OCI-LY3 (cell line): ENCODE measurements at regions not wholly inside any gene's neighbourhood (a gene's known extent, or its start where the extent isn't known, plus 50 kb on each side); places are given as distances from the start of the nearest gene placed in this dataset.

Experiments
- H2AFZ ChIP-seq: fragments of 200-600, 300-600 bp; shearing (Covaris generic); 2 replicates; pipeline ENCODE4 v1.6.0; 2014; ENCODE audit warnings: antibody characterized with exemption, low read depth, low read length
- H3K27ac ChIP-seq: fragments of 200-600, 300-600 bp; sonication (generic); 2 replicates; pipeline ENCODE4 v1.5.1; 2014; ENCODE audit warnings: mild to moderate bottlenecking, low read length, moderate library complexity, mixed read lengths
- H3K27me3 ChIP-seq: fragments of 200-600, 300-600 bp; sonication (generic); 2 replicates; pipeline ENCODE4 v1.6.1; 2014; ENCODE audit warnings: low read depth, low read length, mixed read lengths
- H3K36me3 ChIP-seq: fragments of 200-600, 300-600 bp; sonication (generic); replicated peaks from 2 replicates; pipeline ENCODE3; 2014; ENCODE audit warnings: low read depth, low read length, mixed read lengths
- H3K4me1 ChIP-seq: fragments of 300-600, 200-600 bp; sonication (generic); 2 replicates; pipeline ENCODE4 v1.6.1; 2014; ENCODE audit warnings: low read length, mixed read lengths
- H3K4me2 ChIP-seq: fragments of 200-600, 300-600 bp; sonication (generic); 2 replicates; pipeline ENCODE4 v1.6.1; 2014; ENCODE audit warnings: low read length, mixed read lengths
- H3K4me3 ChIP-seq: fragments of 300-600, 200-600 bp; sonication (generic); 2 replicates; pipeline ENCODE4 v1.5.1; 2014; ENCODE audit warnings: antibody characterized with exemption, mild to moderate bottlenecking, low read length, moderate library complexity
- H3K79me2 ChIP-seq: fragments of 300-600, 200-600 bp; shearing (Covaris generic); 2 replicates; pipeline ENCODE4 v1.6.1; 2014; ENCODE audit warnings: mild to moderate bottlenecking, low read length, mixed read lengths
- H3K9ac ChIP-seq: fragments of 300-600, 200-600 bp; shearing (Covaris generic); 2 replicates; pipeline ENCODE4 v1.6.0; 2014; ENCODE audit warnings: mild to moderate bottlenecking, low read length, moderate library complexity
- H3K9me3 ChIP-seq: fragments of 200-600, 300-600 bp; shearing (Covaris generic); 2 replicates; pipeline ENCODE4 v1.6.1; 2014; ENCODE audit warnings: low read length, mixed read lengths; ENCODE audit not compliant: insufficient read depth
- H4K20me1 ChIP-seq: fragments of 200-600, 300-600 bp; sonication (generic); 2 replicates; pipeline ENCODE4 v1.6.1; 2016; ENCODE audit warnings: low read length, mixed read lengths; ENCODE audit not compliant: insufficient read depth
- CTCF ChIP-seq: fragments of 200-600, 300-600 bp; sonication (generic); IDR thresholded peaks from 2 replicates; pipeline ENCODE4 v1.5.1; 2014; ENCODE audit warnings: antibody characterized with exemption, low read length, low read depth
- EZH2phosphoT487 ChIP-seq: fragments of 200-600 bp; shearing (Covaris generic); IDR thresholded peaks from 2 replicates; pipeline ENCODE4 v1.6.1; 2018; ENCODE audit warnings: antibody characterized with exemption, mixed run types, low read depth

GRCh38 chr3:28134792-28135375 lies 106.5 kb upstream of the CMC1 start:
- Histone ChIP-seq H3K9me3 (no peaks in the 10 kb centered on the region), H4K20me1 (no peaks in the 10 kb centered on the region), H3K36me3 (no peaks in the 10 kb centered on the region), H3K4me3 (no peak overlapping the region), H3K27me3 (no peaks in the 10 kb centered on the region), H2AFZ (no peak overlapping the region), H3K4me1 (no peaks in the 10 kb centered on the region), H3K79me2 (no peaks in the 10 kb centered on the region), H3K9ac (no peak overlapping the region), H3K27ac (no peak overlapping the region), H3K4me2 (no peak overlapping the region)
- no peak for TF ChIP-seq CTCF
- TF ChIP-seq EZH2phosphoT487: no peak

DNA sequence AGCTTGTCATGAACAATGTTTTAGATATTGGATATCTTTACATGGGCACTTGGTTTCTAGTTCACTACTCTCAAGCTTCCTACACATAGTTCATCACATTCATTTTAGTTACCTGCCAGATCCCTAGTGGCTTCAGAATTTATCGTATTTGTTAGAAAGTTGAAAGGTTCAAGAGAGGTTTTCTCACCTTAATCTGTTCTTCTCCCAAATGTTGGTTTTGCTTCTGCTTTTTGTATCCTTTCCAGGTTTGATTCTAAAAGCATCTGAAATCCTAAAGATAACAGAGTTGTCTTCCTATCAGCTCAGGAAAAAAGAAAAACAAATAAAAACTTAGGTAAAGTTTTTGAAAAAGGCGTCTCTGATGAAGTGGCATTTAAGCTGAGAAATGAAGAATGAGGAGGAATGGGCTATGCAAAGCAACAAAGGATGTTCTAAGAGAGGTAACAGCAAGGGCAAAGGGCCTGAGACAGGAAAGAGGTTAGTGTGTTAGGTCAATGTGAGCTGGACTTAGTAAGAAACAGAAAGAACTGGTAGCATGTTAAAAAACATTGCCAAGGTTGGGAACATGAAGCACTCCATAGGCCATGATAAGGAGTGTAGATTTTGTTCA lies 104.7 kb upstream of the CMC1 start:
- no peak overlapping the region for H3K9ac ChIP-seq
- H3K9me3 ChIP-seq: no peaks in the 10 kb centered on the region
- H3K4me2 ChIP-seq: no peak overlapping the region
- H3K27ac ChIP-seq: no peak overlapping the region
- no peaks in the 10 kb centered on the region for H3K79me2 ChIP-seq
- TF ChIP-seq CTCF (no peak), EZH2phosphoT487 (no peak)
- H3K4me3 ChIP-seq: no peak overlapping the region
- H3K4me1 ChIP-seq: no peaks in the 10 kb centered on the region
- H4K20me1 ChIP-seq: no peaks in the 10 kb centered on the region
- no peaks in the 10 kb centered on the region for H3K36me3 ChIP-seq
- H3K27me3 ChIP-seq: no peaks in the 10 kb centered on the region
- H2AFZ ChIP-seq: no peak overlapping the region

DNA sequence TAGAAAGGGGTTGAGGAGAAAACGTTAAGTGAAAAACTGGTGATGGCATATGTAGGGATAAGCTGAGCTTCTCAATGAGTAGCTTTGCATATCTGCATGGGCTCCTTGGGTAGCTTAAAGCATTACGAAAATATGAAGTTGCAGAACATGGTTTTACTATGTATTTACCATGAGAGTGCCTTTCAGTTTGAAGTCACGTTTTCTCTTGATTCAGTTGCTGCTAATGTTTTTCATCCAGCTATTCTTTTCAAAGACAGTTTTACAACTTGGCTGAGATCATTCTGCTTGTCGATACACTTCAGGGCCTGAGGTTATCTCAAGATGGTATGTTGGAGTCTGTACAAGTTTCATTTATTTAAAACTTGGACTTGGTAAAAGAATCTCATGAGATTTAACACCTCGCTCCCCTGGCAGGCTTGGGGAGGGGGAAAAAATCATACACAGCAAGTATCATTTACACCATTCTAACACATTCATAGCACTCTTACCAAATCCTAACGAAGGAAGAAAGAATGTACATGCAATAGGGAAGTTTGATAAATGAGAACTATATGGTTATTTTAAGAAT lies 103.3 kb upstream of the CMC1 start:
- Histone ChIP-seq H2AFZ (no peak overlapping the region), H3K79me2 (no peaks in the 10 kb centered on the region), H3K36me3 (no peaks in the 10 kb centered on the region), H3K27me3 (no peaks in the 10 kb centered on the region), H3K4me1 (no peaks in the 10 kb centered on the region), H4K20me1 (no peaks in the 10 kb centered on the region), H3K9ac (no peak overlapping the region), H3K4me2 (no peak overlapping the region), H3K27ac (no peak overlapping the region), H3K4me3 (no peak overlapping the region), H3K9me3 (no peaks in the 10 kb centered on the region)
- TF ChIP-seq EZH2phosphoT487 (no peak), CTCF (no peak)

GRCh38 chr3:28139288-28139687 lies 102.1 kb upstream of the CMC1 start:
- Histone ChIP-seq H4K20me1 (no peaks in the 10 kb centered on the region), H2AFZ (no peak overlapping the region), H3K27ac (no peak overlapping the region), H3K9ac (no peak overlapping the region), H3K4me3 (no peak overlapping the region), H3K79me2 (no peaks in the 10 kb centered on the region), H3K4me1 (no peaks in the 10 kb centered on the region), H3K27me3 (no peaks in the 10 kb centered on the region), H3K36me3 (no peaks in the 10 kb centered on the region), H3K4me2 (no peak overlapping the region), H3K9me3 (no peaks in the 10 kb centered on the region)
- TF ChIP-seq CTCF (no peak), EZH2phosphoT487 (no peak)
